ENCODE measurements at regions not wholly inside any gene's neighbourhood (a gene's known extent, or its start where the extent isn't known, plus 50 kb on each side); places are given as distances from the start of the nearest gene placed in this dataset.

DNA sequence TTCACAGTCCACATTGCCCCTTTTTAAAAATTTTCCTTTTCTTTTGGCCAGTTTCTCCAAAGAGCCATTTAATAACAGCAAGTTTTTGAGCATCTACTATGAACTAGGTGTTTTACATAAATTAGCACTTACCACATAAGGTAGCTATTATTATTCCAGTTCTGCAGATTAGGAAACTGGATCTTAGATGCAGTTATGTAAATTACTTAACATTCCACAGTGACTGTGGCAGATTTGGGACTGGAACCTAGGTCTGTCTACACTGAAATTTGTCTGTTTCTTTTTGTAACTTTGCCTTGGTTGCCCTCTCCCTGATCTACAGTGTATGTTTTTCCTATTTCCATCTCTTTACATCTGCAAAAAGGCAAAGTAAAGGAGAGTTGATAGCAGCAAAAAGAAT lies 164.8 kb upstream of the ATP1B1 start:
- TF ChIP-seq, protein P1, sequence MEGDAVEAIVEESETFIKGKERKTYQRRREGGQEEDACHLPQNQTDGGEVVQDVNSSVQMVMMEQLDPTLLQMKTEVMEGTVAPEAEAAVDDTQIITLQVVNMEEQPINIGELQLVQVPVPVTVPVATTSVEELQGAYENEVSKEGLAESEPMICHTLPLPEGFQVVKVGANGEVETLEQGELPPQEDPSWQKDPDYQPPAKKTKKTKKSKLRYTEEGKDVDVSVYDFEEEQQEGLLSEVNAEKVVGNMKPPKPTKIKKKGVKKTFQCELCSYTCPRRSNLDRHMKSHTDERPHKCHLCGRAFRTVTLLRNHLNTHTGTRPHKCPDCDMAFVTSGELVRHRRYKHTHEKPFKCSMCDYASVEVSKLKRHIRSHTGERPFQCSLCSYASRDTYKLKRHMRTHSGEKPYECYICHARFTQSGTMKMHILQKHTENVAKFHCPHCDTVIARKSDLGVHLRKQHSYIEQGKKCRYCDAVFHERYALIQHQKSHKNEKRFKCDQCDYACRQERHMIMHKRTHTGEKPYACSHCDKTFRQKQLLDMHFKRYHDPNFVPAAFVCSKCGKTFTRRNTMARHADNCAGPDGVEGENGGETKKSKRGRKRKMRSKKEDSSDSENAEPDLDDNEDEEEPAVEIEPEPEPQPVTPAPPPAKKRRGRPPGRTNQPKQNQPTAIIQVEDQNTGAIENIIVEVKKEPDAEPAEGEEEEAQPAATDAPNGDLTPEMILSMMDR (IDR thresholded peaks at IDR 0.05; ENCODE audit: insufficient read depth, low read depth, low read length) = no peak
- no peak for TF ChIP-seq EZH2 (IDR thresholded peaks at IDR 0.05; ENCODE audit: insufficient read depth, low read length)

All from astrocyte (in vitro differentiated cells and primary cell).